ENCODE measurements at regions not wholly inside any gene's neighbourhood (a gene's known extent, or its start where the extent isn't known, plus 50 kb on each side); places are given as distances from the start of the nearest gene placed in this dataset.

DNA sequence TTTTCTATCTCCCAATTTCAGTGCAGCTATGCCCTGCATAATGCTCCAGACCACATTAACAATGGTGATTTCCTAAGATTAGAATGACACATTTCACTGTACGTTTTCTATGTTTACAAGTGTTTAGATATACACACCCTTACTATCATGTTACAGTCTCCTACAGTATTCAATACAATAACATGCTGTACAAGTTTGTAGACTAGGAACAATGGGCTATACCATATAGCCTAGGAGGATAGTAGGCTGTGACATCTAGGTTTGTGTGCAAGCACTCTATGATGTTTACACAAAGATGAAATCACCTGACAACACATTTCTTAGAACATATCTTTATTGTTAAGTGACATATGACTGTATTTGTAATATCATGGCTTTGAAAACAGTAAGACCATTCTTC lies 1435.6 kb upstream of the NUDT12 start:
- TF ChIP-seq, protein P1, sequence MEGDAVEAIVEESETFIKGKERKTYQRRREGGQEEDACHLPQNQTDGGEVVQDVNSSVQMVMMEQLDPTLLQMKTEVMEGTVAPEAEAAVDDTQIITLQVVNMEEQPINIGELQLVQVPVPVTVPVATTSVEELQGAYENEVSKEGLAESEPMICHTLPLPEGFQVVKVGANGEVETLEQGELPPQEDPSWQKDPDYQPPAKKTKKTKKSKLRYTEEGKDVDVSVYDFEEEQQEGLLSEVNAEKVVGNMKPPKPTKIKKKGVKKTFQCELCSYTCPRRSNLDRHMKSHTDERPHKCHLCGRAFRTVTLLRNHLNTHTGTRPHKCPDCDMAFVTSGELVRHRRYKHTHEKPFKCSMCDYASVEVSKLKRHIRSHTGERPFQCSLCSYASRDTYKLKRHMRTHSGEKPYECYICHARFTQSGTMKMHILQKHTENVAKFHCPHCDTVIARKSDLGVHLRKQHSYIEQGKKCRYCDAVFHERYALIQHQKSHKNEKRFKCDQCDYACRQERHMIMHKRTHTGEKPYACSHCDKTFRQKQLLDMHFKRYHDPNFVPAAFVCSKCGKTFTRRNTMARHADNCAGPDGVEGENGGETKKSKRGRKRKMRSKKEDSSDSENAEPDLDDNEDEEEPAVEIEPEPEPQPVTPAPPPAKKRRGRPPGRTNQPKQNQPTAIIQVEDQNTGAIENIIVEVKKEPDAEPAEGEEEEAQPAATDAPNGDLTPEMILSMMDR (IDR thresholded peaks at IDR 0.05), result no peak
- TF ChIP-seq POLR2A (IDR thresholded peaks at IDR 0.05) (no peak), POLR2AphosphoS5 (IDR thresholded peaks at IDR 0.05) (no peak)
